Neuronal stem cell (in vitro differentiated cells): ENCODE measurements at regions not wholly inside any gene's neighbourhood (a gene's known extent, or its start where the extent isn't known, plus 50 kb on each side); places are given as distances from the start of the nearest gene placed in this dataset.

ENCODE experiments used
- DNase-seq: peaks from one replicate; pipeline ENCODE4 v3.0.0-alpha.2; 2013; ENCODE audit warnings: low spot score
- H2AFZ ChIP-seq: one replicate; pipeline ENCODE4 v1.6.1; 2013; ENCODE audit warnings: mild to moderate bottlenecking, low read length, inconsistent platforms
- H2AK5ac ChIP-seq: 2 replicates; pipeline ENCODE4 v1.6.1; 2013; ENCODE audit warnings: low read depth, mild to moderate bottlenecking, inconsistent platforms, low read length, moderate library complexity, mixed read lengths
- H2BK120ac ChIP-seq: 2 replicates; pipeline ENCODE4 v1.6.1; 2013; ENCODE audit warnings: low read depth, mild to moderate bottlenecking, inconsistent platforms, low read length, moderate library complexity, mixed read lengths
- H2BK12ac ChIP-seq: one replicate; pipeline ENCODE4 v1.6.1; 2013; ENCODE audit warnings: low read length, inconsistent platforms
- H2BK15ac ChIP-seq: 2 replicates; pipeline ENCODE4 v1.6.1; 2013; ENCODE audit warnings: mild to moderate bottlenecking, low read length, inconsistent platforms, mixed read lengths
- H2BK5ac ChIP-seq: one replicate; pipeline ENCODE4 v1.6.1; 2013; ENCODE audit warnings: inconsistent platforms, mild to moderate bottlenecking, low read length, moderate library complexity
- H3K14ac ChIP-seq: one replicate; pipeline ENCODE4 v1.6.1; 2013; ENCODE audit warnings: low read length, inconsistent platforms
- H3K18ac ChIP-seq: 2 replicates; pipeline ENCODE4 v1.6.1; 2013; ENCODE audit warnings: low read length, inconsistent platforms
- H3K23ac ChIP-seq: 2 replicates; pipeline ENCODE4 v1.6.1; 2013; ENCODE audit warnings: low read depth, mild to moderate bottlenecking, mixed read lengths, low read length, inconsistent platforms; ENCODE audit not compliant: poor library complexity
- H3K27ac ChIP-seq: replicated peaks from 3 replicates; pipeline ENCODE4 v1.5.1; 2013; ENCODE audit warnings: low read length, inconsistent platforms
- H3K27me3 ChIP-seq, 3 experiments: 2 replicates each; pipeline ENCODE4 v1.6.1; 2013; ENCODE audit warnings: low read length in 3 of 3, mild to moderate bottlenecking in 2 of 3, inconsistent platforms in 1 of 3, low read depth in 1 of 3, mixed read lengths in 1 of 3, moderate library complexity in 1 of 3; ENCODE audit not compliant: control insufficient read depth in 3 of 3, insufficient read depth in 3 of 3
- H3K36me3 ChIP-seq, 2 donors: replicated peaks in 1 of 2; 2 replicates each; pipeline ENCODE4 v1.6.1; 2013; ENCODE audit warnings: low read length in 2 of 2; ENCODE audit not compliant: control insufficient read depth in 2 of 2, insufficient read depth in 2 of 2
- H3K4ac ChIP-seq: 2 replicates; pipeline ENCODE4 v1.6.1; 2013; ENCODE audit warnings: inconsistent platforms, mild to moderate bottlenecking, low read length, moderate library complexity
- H3K4me1 ChIP-seq, 2 donors: 1 replicate in 1 of 2; 2 replicates in 1 of 2; pipeline ENCODE4 v1.6.1; 2013; ENCODE audit warnings: low read length in 2 of 2, low read depth in 1 of 2; ENCODE audit not compliant: control insufficient read depth in 2 of 2, insufficient read depth in 1 of 2
- H3K4me2 ChIP-seq: one replicate; pipeline ENCODE4 v1.6.1; 2013; ENCODE audit warnings: mild to moderate bottlenecking, low read length, inconsistent platforms; ENCODE audit not compliant: insufficient read depth, poor library complexity, severe bottlenecking
- H3K4me3 ChIP-seq, 2 donors: 2 replicates each; pipeline ENCODE4 v1.5.1; 2013; ENCODE audit warnings: low read length in 2 of 2, mild to moderate bottlenecking in 2 of 2, inconsistent platforms in 1 of 2, moderate library complexity in 1 of 2
- H3K79me1 ChIP-seq: one replicate; pipeline ENCODE4 v1.6.1; 2013; ENCODE audit warnings: low read depth, mild to moderate bottlenecking, inconsistent platforms, low read length, moderate library complexity
- H3K9ac ChIP-seq: one replicate; pipeline ENCODE4 v1.6.1; 2013; ENCODE audit warnings: mild to moderate bottlenecking, low read depth, low read length, inconsistent platforms; ENCODE audit not compliant: poor library complexity
- H3K9me3 ChIP-seq, 2 donors: replicated peaks in 1 of 2; 2 replicates each; pipeline versions ENCODE3 to v1.6.1; 2013; ENCODE audit warnings: low read length in 2 of 2, mild to moderate bottlenecking in 2 of 2, inconsistent platforms in 1 of 2, low read depth in 1 of 2, mixed read lengths in 1 of 2, moderate library complexity in 1 of 2; ENCODE audit not compliant: control insufficient read depth in 2 of 2, insufficient read depth in 1 of 2
- H4K8ac ChIP-seq: one replicate; pipeline ENCODE4 v1.6.1; 2013; ENCODE audit warnings: low read depth, mild to moderate bottlenecking, inconsistent platforms, low read length, moderate library complexity
- H4K91ac ChIP-seq: one replicate; pipeline ENCODE4 v1.6.1; 2013; ENCODE audit warnings: low read length, low read depth, mild to moderate bottlenecking, inconsistent platforms; ENCODE audit not compliant: poor library complexity
- WGBS, 2 donors: extraction: QIAGEN DNeasy Blood & Tissue Kit; methylation state at CpG; one replicate each; pipeline ENCODE4 v1.1.7; 2013; ENCODE audit warnings: missing lambda C conversion rate in 2 of 2, mixed read lengths in 1 of 2; ENCODE audit not compliant: insufficient read length in 2 of 2, insufficient replicate concordance in 1 of 2; ENCODE audit errors: extremely low coverage in 2 of 2; 5-methylcytosine and 5-hydroxymethylcytosine counted together

- H3K4me2 ChIP-seq, result no peak overlapping the region
- H3K23ac ChIP-seq, result no peak overlapping the region
- no peak overlapping the region for H2BK5ac ChIP-seq
- H3K18ac ChIP-seq, result peak overlapping the region; percentile 39
- H2BK15ac ChIP-seq, result no peak overlapping the region
- peak overlapping the region; percentile 61 for H2AFZ ChIP-seq
- H3K14ac ChIP-seq, result no peak overlapping the region
- H3K9me3 ChIP-seq, result peaks cover 0 to 39% of the 10 kb centered on the region in 2 donors
- H3K36me3 ChIP-seq, result no peaks in the 10 kb centered on the region
- no peak overlapping the region for H3K4ac ChIP-seq
- no peaks in the 10 kb centered on the region for H3K27me3 ChIP-seq
- DNase-seq, result no peak
- no peak overlapping the region for H4K91ac ChIP-seq
- H3K9ac ChIP-seq, result no peak overlapping the region
- H3K4me3 ChIP-seq, result no peak overlapping the region
- H3K4me1 ChIP-seq, result no peaks in the 10 kb centered on the region
- no peak overlapping the region for H2AK5ac ChIP-seq
- no peak overlapping the region for H4K8ac ChIP-seq
- no peak overlapping the region for H2BK12ac ChIP-seq
- H3K27ac ChIP-seq, result no peak overlapping the region
- H3K79me1 ChIP-seq, result no peaks in the 10 kb centered on the region
- H2BK120ac ChIP-seq, result no peak overlapping the region
Observed at GRCh38 chr5:125357660-125358059, 611.2 kb upstream of the ZNF608 start.

- no peak for DNase-seq
- H3K27ac ChIP-seq, result no peak overlapping the region
- H3K14ac ChIP-seq, result no peak overlapping the region
- H3K4me1 ChIP-seq, result peaks cover 2 to 16% of the 10 kb centered on the region in 2 donors
- peaks cover 0 to 15% of the 10 kb centered on the region in 2 donors for H3K9me3 ChIP-seq
- no peak overlapping the region for H2BK5ac ChIP-seq
- no peak overlapping the region for H3K18ac ChIP-seq
- H3K36me3 ChIP-seq, result no peaks in the 10 kb centered on the region
- no peak overlapping the region for H3K4me3 ChIP-seq
- no peak overlapping the region for H4K91ac ChIP-seq
- no peak overlapping the region for H2BK15ac ChIP-seq
- no peak overlapping the region for H3K9ac ChIP-seq
- H2AK5ac ChIP-seq, result no peak overlapping the region
- WGBS, 2 donors, result no CpG with 5 or more reads among the region's 2 CpGs
- no peak overlapping the region for H2BK120ac ChIP-seq
- no peak overlapping the region for H3K4me2 ChIP-seq
- H3K27me3 ChIP-seq, result no peaks in the 10 kb centered on the region
- no peaks in the 10 kb centered on the region for H3K79me1 ChIP-seq
- H2BK12ac ChIP-seq, result no peak overlapping the region
- no peak overlapping the region for H3K4ac ChIP-seq
- no peak overlapping the region for H4K8ac ChIP-seq
- H3K23ac ChIP-seq, result no peak overlapping the region
- no peak overlapping the region for H2AFZ ChIP-seq
Observed at GRCh38 chr5:125365747-125366146, 619.3 kb upstream of the ZNF608 start.

- Histone ChIP-seq H3K23ac (no peak overlapping the region), H2AK5ac (no peak overlapping the region), H2BK15ac (no peak overlapping the region), H3K4me1 (peaks cover 4 to 33% of the 10 kb centered on the region in 2 donors), H3K18ac (no peak overlapping the region), H3K4me3 (no peak overlapping the region), H3K27ac (no peak overlapping the region), H2BK5ac (no peak overlapping the region), H3K14ac (no peak overlapping the region), H3K36me3 (no peaks in the 10 kb centered on the region), H3K27me3 (no peaks in the 10 kb centered on the region), H2AFZ (no peak overlapping the region), H3K79me1 (no peaks in the 10 kb centered on the region), H3K4me2 (no peak overlapping the region), H2BK120ac (no peak overlapping the region), H3K9me3 (peaks cover 0 to 15% of the 10 kb centered on the region in 2 donors), H2BK12ac (no peak overlapping the region), H4K91ac (no peak overlapping the region), H4K8ac (no peak overlapping the region), H3K9ac (no peak overlapping the region), H3K4ac (no peak overlapping the region)
- WGBS, 2 donors, result no CpG with 5 or more reads among the region's 1 CpG
- no peak for DNase-seq
Observed at GRCh38 chr5:125367702-125368101, 621.3 kb upstream of the ZNF608 start.

GRCh38 chr5:125370461-125371205 is 624.2 kb upstream of the ZNF608 start:
- H2BK12ac ChIP-seq, result no peak overlapping the region
- no peak overlapping the region for H2BK120ac ChIP-seq
- no peak overlapping the region for H2BK15ac ChIP-seq
- no peak overlapping the region for H3K18ac ChIP-seq
- no peak overlapping the region for H4K8ac ChIP-seq
- H3K23ac ChIP-seq, result no peak overlapping the region
- H4K91ac ChIP-seq, result no peak overlapping the region
- H3K9ac ChIP-seq, result no peak overlapping the region
- H2AFZ ChIP-seq, result no peak overlapping the region
- peaks cover 0 to 15% of the 10 kb centered on the region in 2 donors for H3K9me3 ChIP-seq
- no peak overlapping the region for H3K27ac ChIP-seq
- no peak overlapping the region for H3K14ac ChIP-seq
- no peak overlapping the region for H2AK5ac ChIP-seq
- H3K4me1 ChIP-seq, result peaks cover 9 to 54% of the 10 kb centered on the region in 2 donors
- no peak for DNase-seq
- H3K4me2 ChIP-seq, result no peak overlapping the region
- H3K79me1 ChIP-seq, result no peaks in the 10 kb centered on the region
- H3K27me3 ChIP-seq, result no peaks in the 10 kb centered on the region
- H3K4me3 ChIP-seq, result no peak overlapping the region
- no peaks in the 10 kb centered on the region for H3K36me3 ChIP-seq
- no peak overlapping the region for H3K4ac ChIP-seq
- H2BK5ac ChIP-seq, result no peak overlapping the region
